ENCODE measurements at regions not wholly inside any gene's neighbourhood (a gene's known extent, or its start where the extent isn't known, plus 50 kb on each side); places are given as distances from the start of the nearest gene placed in this dataset.

- H3K4me2 ChIP-seq (ENCODE audit: insufficient read depth, low read length): no peak overlapping the region
- no peak overlapping the region for H3K9ac ChIP-seq (ENCODE audit: insufficient read depth in 1 of 2, low read depth in 2 of 2, low read length in 2 of 2)
- DNase-seq (ENCODE audit: extremely low read depth in 1 of 4, low spot score in 3 of 4): no peak
- TF ChIP-seq BACH1 (tag; IDR thresholded peaks at IDR 0.05) (no peak), PTTG1 (tag; IDR thresholded peaks at IDR 0.05; ENCODE audit: low read depth) (no peak), ZNF224 (CRISPR knock-in tag; IDR thresholded peaks at IDR 0.05) (no peak), MCM7 (IDR thresholded peaks at IDR 0.05) (no peak), ZNF282 (CRISPR knock-in tag; IDR thresholded peaks at IDR 0.05) (no peak), TRIM28 (IDR thresholded peaks at IDR 0.05) (no peak), HNRNPUL1 (IDR thresholded peaks at IDR 0.05; ENCODE audit: low read length) (no peak), RUNX1 (IDR thresholded peaks at IDR 0.05; ENCODE audit: low read depth) (no peak), ZNF609 (CRISPR knock-in tag; IDR thresholded peaks at IDR 0.05; ENCODE audit: borderline replicate concordance) (no peak), SIX5 (IDR thresholded peaks at IDR 0.05; ENCODE audit: borderline replicate concordance in 1 of 2, insufficient read depth in 1 of 2, low read depth in 1 of 2, low read length in 2 of 2) (no peak)
- no peak overlapping the region for H3K27ac ChIP-seq (ENCODE audit: extremely low read depth, low read depth, low read length)
- 1% methylated on average over 3 of the region's 3 CpGs for WGBS (ENCODE audit: insufficient coverage, low coverage, missing lambda C conversion rate)
- no peak overlapping the region for H2AFZ ChIP-seq (ENCODE audit: low read depth, low read length)
- ChIA-PET POLR2A (no interaction called here), CTCF (ENCODE audit: low intra/inter-chr PET ratio) (no interaction called here)
- H3K27me3 ChIP-seq (ENCODE audit: control insufficient read depth in 2 of 2, insufficient read depth in 2 of 2, low read length in 2 of 2): no peaks in the 10 kb centered on the region
- no TSS peak for BruUV-seq (replicated peaks)
- FAIRE-seq: no peak
- no peaks in the 10 kb centered on the region for H4K20me1 ChIP-seq (replicated peaks; ENCODE audit: control insufficient read depth, insufficient read depth, low read length)
- peaks cover 2% of the 10 kb centered on the region; the same call in 1 of the 2 replicates for H3K9me3 ChIP-seq (replicated peaks; ENCODE audit: control insufficient read depth, insufficient read depth, low read depth, low read length)
- no peaks in the 10 kb centered on the region for H3K36me3 ChIP-seq (ENCODE audit: control insufficient read depth, insufficient read depth, low read length)
- H3K4me3 ChIP-seq: no peak overlapping the region
- no peaks in the 10 kb centered on the region for H3K9me1 ChIP-seq (ENCODE audit: control insufficient read depth, insufficient read depth, low read length)
- in situ Hi-C loops (cut with MboI) (no loop called here), intact Hi-C loops (cut with micrococcal nuclease) (no loop called here)
- no peaks in the 10 kb centered on the region for H3K4me1 ChIP-seq (replicated peaks in 1 of 2; ENCODE audit: control insufficient read depth in 2 of 2, insufficient read depth in 2 of 2, low read length in 2 of 2)
- no peaks in the 10 kb centered on the region for H3K79me2 ChIP-seq (ENCODE audit: control insufficient read depth, insufficient read depth, low read length)
- no peak for ATAC-seq
These were observed 394.1 kb downstream of the TRIB2 start for GRCh38 chr2:13110825-13111224.
